H1 (cell line): ENCODE measurements at regions not wholly inside any gene's neighbourhood (a gene's known extent, or its start where the extent isn't known, plus 50 kb on each side); places are given as distances from the start of the nearest gene placed in this dataset.

ENCODE experiments used
- CTCF ChIA-PET: fragments of 300-600 bp; sonication (Branson Sonifier 250); formaldehyde crosslinking; loops from one replicate; lab custom pipeline; 2021; ENCODE audit not compliant: partially characterized antibody; lab: Charles Lee
- POLR2A ChIA-PET: fragments of 300-600 bp; sonication (Branson Sonifier 250); formaldehyde crosslinking; loops from one replicate; lab custom pipeline; 2021; ENCODE audit warnings: inconsistent platforms; ENCODE audit not compliant: partially characterized antibody; lab: Charles Lee
- DNase-seq, 2 experiments: peaks; one replicate each; pipeline versions ENCODE4 v3.0.0 to v3.0.0-alpha.2; 2010 to 2022; ENCODE audit warnings: low spot score in 2 of 2, low read depth in 1 of 2, mixed read lengths in 1 of 2
- FAIRE-seq: peaks from 2 replicates; lab custom pipeline; 2011; peaks lifted over from hg19 to GRCh38; lab: Jason Lieb, UNC
- H2AFZ ChIP-seq: 2 replicates; pipeline ENCODE4 v1.8.1; 2012; ENCODE audit warnings: low read length, inconsistent platforms
- H2AK5ac ChIP-seq: 2 replicates; pipeline ENCODE4 v1.6.1; 2013; ENCODE audit warnings: low read depth, low read length
- H2BK120ac ChIP-seq: replicated peaks from 2 replicates; pipeline ENCODE3; 2013; ENCODE audit warnings: low read depth, low read length, inconsistent platforms
- H2BK12ac ChIP-seq: 2 replicates; pipeline ENCODE4 v1.6.1; 2013; ENCODE audit warnings: low read depth, low read length
- H2BK15ac ChIP-seq: 2 replicates; pipeline ENCODE4 v1.6.1; 2013; ENCODE audit warnings: low read length
- H2BK20ac ChIP-seq: 2 replicates; pipeline ENCODE4 v1.6.1; 2013; ENCODE audit warnings: low read length
- H2BK5ac ChIP-seq: 2 replicates; pipeline ENCODE4 v1.6.1; 2013; ENCODE audit warnings: low read depth, low read length
- H3K14ac ChIP-seq: 2 replicates; pipeline ENCODE4 v1.6.1; 2013; ENCODE audit warnings: inconsistent platforms; ENCODE audit not compliant: insufficient read length
- H3K18ac ChIP-seq: 2 replicates; pipeline ENCODE4 v1.6.1; 2013; ENCODE audit warnings: low read length; ENCODE audit errors: extremely low read depth
- H3K23ac ChIP-seq: 2 replicates; pipeline ENCODE4 v1.6.1; 2013; ENCODE audit warnings: inconsistent platforms; ENCODE audit not compliant: insufficient read length
- H3K23me2 ChIP-seq: 2 replicates; pipeline ENCODE4 v1.6.1; 2013; ENCODE audit warnings: low read depth, low read length
- H3K27ac ChIP-seq: 2 replicates; pipeline ENCODE4 v1.6.1; 2011; ENCODE audit warnings: low read depth, low read length, inconsistent platforms
- H3K27me3 ChIP-seq, 4 experiments: replicated peaks in 1 of 4; 1 replicate in 1 of 4; 2 replicates in 3 of 4; pipeline versions ENCODE4 v1.6.1 to v1.8.1; 2011 to 2013; ENCODE audit warnings: low read length in 3 of 4, mild to moderate bottlenecking in 3 of 4, inconsistent platforms in 2 of 4, mixed read lengths in 2 of 4, moderate library complexity in 1 of 4; ENCODE audit not compliant: control insufficient read depth in 3 of 4, insufficient read depth in 3 of 4; ENCODE audit errors: extremely low read depth in 1 of 4
- H3K36me3 ChIP-seq, 4 experiments: 2 replicates each; pipeline versions ENCODE4 v1.6.1 to v1.8.1; 2011 to 2013; ENCODE audit warnings: mild to moderate bottlenecking in 4 of 4, low read length in 3 of 4, moderate library complexity in 2 of 4, control low read depth in 1 of 4, inconsistent platforms in 1 of 4; ENCODE audit not compliant: insufficient read depth in 4 of 4, control insufficient read depth in 2 of 4
- H3K4ac ChIP-seq: replicated peaks from 2 replicates; pipeline ENCODE3; 2013; ENCODE audit warnings: low read length, low read depth, mixed read lengths, inconsistent platforms; ENCODE audit not compliant: insufficient read length
- H3K4me1 ChIP-seq, 4 experiments: replicated peaks in 1 of 4; 1 replicate in 1 of 4; 2 replicates in 3 of 4; pipeline versions ENCODE4 v1.6.1 to v1.8.1; 2011 to 2013; ENCODE audit warnings: low read length in 3 of 4, inconsistent platforms in 2 of 4, mixed read lengths in 1 of 4; ENCODE audit not compliant: insufficient read depth in 4 of 4, control insufficient read depth in 3 of 4
- H3K4me2 ChIP-seq, 2 experiments: 2 replicates each; pipeline versions ENCODE4 v1.6.1 to v1.8.1; 2011 to 2013; ENCODE audit warnings: low read depth in 2 of 2, low read length in 2 of 2, control low read depth in 1 of 2, inconsistent platforms in 1 of 2, mild to moderate bottlenecking in 1 of 2; ENCODE audit not compliant: insufficient read depth in 1 of 2
- H3K4me3 ChIP-seq, 4 experiments: fragments of 200-600, 300-600 bp in 1 of 4; sonication (generic), shearing (Covaris generic), sonication (Bioruptor Twin) in 1 of 4; 2 replicates each; pipeline versions ENCODE4 v1.5.1 to v1.8.1; 2011 to 2016; ENCODE audit warnings: low read length in 4 of 4, low read depth in 3 of 4, control low read depth in 2 of 4, inconsistent platforms in 2 of 4, mild to moderate bottlenecking in 2 of 4, mixed read lengths in 1 of 4, moderate library complexity in 1 of 4; ENCODE audit not compliant: insufficient read depth in 2 of 4; ENCODE audit errors: extremely low read depth in 1 of 4
- H3K56ac ChIP-seq: replicated peaks from 2 replicates; pipeline ENCODE3; 2013; ENCODE audit warnings: low read depth, mild to moderate bottlenecking, mixed read lengths, low read length, inconsistent platforms; ENCODE audit not compliant: insufficient read length
- H3K79me1 ChIP-seq: 2 replicates; pipeline ENCODE4 v1.6.1; 2013; ENCODE audit warnings: low read depth, low read length, control low read depth
- H3K79me2 ChIP-seq, 2 experiments: 2 replicates each; pipeline versions ENCODE4 v1.6.1 to v1.8.1; 2012 to 2013; ENCODE audit warnings: low read length in 2 of 2, mild to moderate bottlenecking in 2 of 2, inconsistent platforms in 1 of 2; ENCODE audit not compliant: insufficient read depth in 2 of 2, control insufficient read depth in 1 of 2
- H3K9ac ChIP-seq, 4 experiments: replicated peaks in 1 of 4; 1 replicate in 1 of 4; 2 replicates in 3 of 4; pipeline versions ENCODE4 v1.6.1 to v1.8.1; 2011 to 2013; ENCODE audit warnings: low read depth in 3 of 4, low read length in 3 of 4, control low read depth in 2 of 4, mild to moderate bottlenecking in 2 of 4, moderate library complexity in 2 of 4, inconsistent platforms in 1 of 4; ENCODE audit errors: extremely low read depth in 1 of 4
- H3K9me3 ChIP-seq, 2 experiments: 2 replicates each; pipeline versions ENCODE4 v1.6.1 to v1.8.1; 2012 to 2013; ENCODE audit warnings: mild to moderate bottlenecking in 2 of 2, moderate library complexity in 2 of 2, control low read depth in 1 of 2, inconsistent platforms in 1 of 2, low read depth in 1 of 2, low read length in 1 of 2, mixed read lengths in 1 of 2; ENCODE audit not compliant: insufficient read depth in 2 of 2
- H4K20me1 ChIP-seq, 2 experiments: replicated peaks in 1 of 2; 2 replicates each; pipeline versions ENCODE3 to v1.8.1; 2011 to 2013; ENCODE audit warnings: inconsistent platforms in 2 of 2, low read length in 2 of 2, mild to moderate bottlenecking in 1 of 2; ENCODE audit not compliant: insufficient read depth in 2 of 2, control insufficient read depth in 1 of 2
- H4K5ac ChIP-seq: 2 replicates; pipeline ENCODE4 v1.6.1; 2013; ENCODE audit warnings: low read length, low read depth, mixed read lengths, inconsistent platforms; ENCODE audit not compliant: insufficient read length
- H4K8ac ChIP-seq: 2 replicates; pipeline ENCODE4 v1.8.0; 2013; ENCODE audit warnings: mild to moderate bottlenecking, moderate library complexity, low read length, inconsistent platforms; ENCODE audit not compliant: insufficient read depth; ENCODE audit errors: extremely low read depth
- H4K91ac ChIP-seq: replicated peaks from 2 replicates; pipeline ENCODE3; 2013; ENCODE audit warnings: low read length, mixed read lengths, inconsistent platforms; ENCODE audit not compliant: insufficient read length
- MAX ChIP-seq: IDR thresholded peaks from 2 replicates; pipeline ENCODE4 v1.6.1; 2012; ENCODE audit warnings: inconsistent platforms
- POLR2A ChIP-seq, 2 experiments: IDR thresholded peaks; 1 replicate in 1 of 2; 2 replicates in 1 of 2; pipeline ENCODE4 v1.6.1; 2011; ENCODE audit warnings: low read depth in 2 of 2, low read length in 2 of 2, mild to moderate bottlenecking in 2 of 2; ENCODE audit errors: control extremely low read depth in 1 of 2
- RAD21 ChIP-seq, 2 experiments: IDR thresholded peaks in 1 of 2; conservative IDR thresholded peaks in 1 of 2; 2 replicates each; pipeline ENCODE4 v1.6.1; 2011; ENCODE audit warnings: low read depth in 2 of 2, low read length in 2 of 2, improper control_type of control experiment in 1 of 2, inconsistent platforms in 1 of 2, mild to moderate bottlenecking in 1 of 2, moderate library complexity in 1 of 2
- SP1 ChIP-seq: IDR thresholded peaks from 2 replicates; pipeline ENCODE4 v1.6.1; 2011; ENCODE audit warnings: low read depth, low read length
- TCF12 ChIP-seq: IDR thresholded peaks from 2 replicates; pipeline ENCODE4 v1.6.1; 2011; ENCODE audit warnings: low read depth, mild to moderate bottlenecking, low read length
- WGBS, 2 experiments: shearing (Covaris generic) in 1 of 2; methylation state at CpG; one replicate each; pipeline versions ENCODE4 v1.1.6 to v1.1.7; 2013 to 2015; ENCODE audit warnings: low lambda C conversion rate in 2 of 2, mixed read lengths in 2 of 2, inconsistent platforms in 1 of 2, low coverage in 1 of 2, missing lambda C conversion rate in 1 of 2; ENCODE audit not compliant: insufficient replicate concordance in 2 of 2, insufficient coverage in 1 of 2, insufficient read length in 1 of 2; ENCODE audit errors: extremely low coverage in 1 of 2, missing lambda C conversion rate in 1 of 2; 5-methylcytosine and 5-hydroxymethylcytosine counted together

GRCh38 chr18:78731016-78731397, 248.6 kb upstream of the SALL3 start:
- peak overlapping the region; percentile 30; the same call in 1 of the 2 replicates for H2BK5ac ChIP-seq
- H4K8ac ChIP-seq: no peak overlapping the region
- no peak overlapping the region for H3K18ac ChIP-seq
- no peak overlapping the region for H3K14ac ChIP-seq
- H3K27me3 ChIP-seq: no peaks in the 10 kb centered on the region
- H3K4me1 ChIP-seq: no peaks in the 10 kb centered on the region; a peak in 2 of 7 replicates
- H2BK20ac ChIP-seq: no peak overlapping the region
- no peak overlapping the region for H2BK12ac ChIP-seq
- no peak overlapping the region for H4K5ac ChIP-seq
- H3K79me1 ChIP-seq: no peaks in the 10 kb centered on the region
- POLR2A ChIA-PET: no interaction called here
- H2BK120ac ChIP-seq: no peak overlapping the region
- H3K4me3 ChIP-seq: no peak overlapping the region
- H2AK5ac ChIP-seq: no peak overlapping the region
- H3K4ac ChIP-seq: peak overlapping the region; percentile 80
- no peak overlapping the region for H3K56ac ChIP-seq
- H4K20me1 ChIP-seq: no peaks in the 10 kb centered on the region
- WGBS, 2 experiments: 87% methylated on average over 20 of the region's 20 CpGs; no CpG with 5 or more reads in 1 of the 2 experiments
- FAIRE-seq: no peak
- no peak overlapping the region for H2AFZ ChIP-seq
- no peak for DNase-seq
- no peak overlapping the region for H3K9ac ChIP-seq
- no peak overlapping the region for H4K91ac ChIP-seq
- H3K4me2 ChIP-seq: no peak overlapping the region
- H3K79me2 ChIP-seq: no peaks in the 10 kb centered on the region
- H3K23ac ChIP-seq: no peak overlapping the region
- H3K27ac ChIP-seq: no peak overlapping the region
- TF ChIP-seq POLR2A (IDR thresholded peaks at IDR 0.05; ENCODE audit: control extremely low read depth in 1 of 2, low read depth in 2 of 2, low read length in 2 of 2): no peak
- no peak for TF ChIP-seq RAD21 (IDR thresholded peaks at IDR 0.05 in 1 of 2, conservative IDR thresholded peaks at IDR 0.05 in 1 of 2; ENCODE audit: low read depth in 2 of 2, low read length in 2 of 2)
- TF ChIP-seq MAX: no peak
- TF ChIP-seq TCF12: no peak
- TF ChIP-seq SP1: no peak
- no peaks in the 10 kb centered on the region for H3K36me3 ChIP-seq
- no peak overlapping the region for H2BK15ac ChIP-seq
- CTCF ChIA-PET: no interaction called here
- no peaks in the 10 kb centered on the region for H3K9me3 ChIP-seq
- no peaks in the 10 kb centered on the region for H3K23me2 ChIP-seq
